AG10803 (cell line): ENCODE measurements at regions not wholly inside any gene's neighbourhood (a gene's known extent, or its start where the extent isn't known, plus 50 kb on each side); places are given as distances from the start of the nearest gene placed in this dataset.

Experiments used
- DNase-seq: peaks from one replicate; pipeline ENCODE4 v3.0.0; 2010; ENCODE audit warnings: low read depth
- H3K4me3 ChIP-seq: 2 replicates; pipeline ENCODE4 v1.5.1; 2011; ENCODE audit warnings: mild to moderate bottlenecking, low read length, control low read depth
- CTCF ChIP-seq: conservative IDR thresholded peaks from 2 replicates; pipeline ENCODE4 v1.5.1; 2011; ENCODE audit warnings: mild to moderate bottlenecking, low read length, control low read depth, inconsistent platforms

GRCh38 chr11:15501566-15501965 lies 386.8 kb downstream of the INSC start:
- DNase-seq: no peak
- no peak for TF ChIP-seq CTCF
- H3K4me3 ChIP-seq: no peak overlapping the region

- TF ChIP-seq CTCF: no peak
- H3K4me3 ChIP-seq: no peak overlapping the region
- DNase-seq: no peak
Measured at GRCh38 chr11:15505155-15505554, 390.4 kb downstream of the INSC start.

GRCh38 chr11:15507592-15507991 lies 392.9 kb downstream of the INSC start:
- no peak for TF ChIP-seq CTCF
- DNase-seq: no peak
- no peak overlapping the region for H3K4me3 ChIP-seq

GRCh38 chr11:15509082-15509481 lies 394.4 kb downstream of the INSC start:
- no peak overlapping the region for H3K4me3 ChIP-seq
- DNase-seq: no peak
- TF ChIP-seq CTCF: no peak

GRCh38 chr11:15519124-15519791 lies 404.5 kb downstream of the INSC start:
- no peak for DNase-seq
- TF ChIP-seq CTCF: no peak
- no peak overlapping the region for H3K4me3 ChIP-seq

- DNase-seq: no peak
- no peak for TF ChIP-seq CTCF
Measured at GRCh38 chr11:15519911-15520310, 405.2 kb downstream of the INSC start.

GRCh38 chr11:15523543-15523942 lies 408.8 kb downstream of the INSC start:
- H3K4me3 ChIP-seq: no peak overlapping the region
- TF ChIP-seq CTCF: no peak
- no peak for DNase-seq

More at GRCh38 chr11:15519911-15520310, 405.2 kb downstream of the INSC start:
- no peak overlapping the region for H3K4me3 ChIP-seq
